OCI-M2 (cell line): ENCODE measurements at regions not wholly inside any gene's neighbourhood (a gene's known extent, or its start where the extent isn't known, plus 50 kb on each side); places are given as distances from the start of the nearest gene placed in this dataset.
"Not testable (repeated sequence)": the region's sequence is repeated elsewhere in the genome, so short reads cannot be mapped to it uniquely, and the experiment has no call there.

Experiments
- DNase-seq: peaks from one replicate; lab custom pipeline; 2025; ENCODE audit not compliant: unreplicated experiment; lab: John Stamatoyannopoulos, UW

- DNase-seq, result no peak
Observed at GRCh38 chr13:40028446-40028845, 373.0 kb downstream of the COG6 start.

- DNase-seq, result no peak
Observed at GRCh38 chr13:40031031-40031430, 375.6 kb downstream of the COG6 start.

- DNase-seq, result no peak
Observed at GRCh38 chr13:40039061-40039460, 383.6 kb downstream of the COG6 start.

GRCh38 chr13:40042991-40043390 lies 387.5 kb downstream of the COG6 start:
- no peak for DNase-seq

- no peak for DNase-seq
Observed at GRCh38 chr13:40043764-40044163, 388.3 kb downstream of the COG6 start.

- DNase-seq, result no peak
Observed at GRCh38 chr13:40047322-40047771, 391.9 kb downstream of the COG6 start.

GRCh38 chr13:40048551-40048950 lies 393.1 kb downstream of the COG6 start:
- DNase-seq, result no peak

- DNase-seq, result no peak
Observed at GRCh38 chr13:40052954-40053353, 397.5 kb downstream of the COG6 start.

GRCh38 chr13:40053401-40053800 lies 397.9 kb downstream of the COG6 start:
- no peak for DNase-seq

GRCh38 chr13:40054422-40054821 lies 399.0 kb downstream of the COG6 start:
- DNase-seq, result not testable (repeated sequence)

- DNase-seq, result no peak
Observed at GRCh38 chr13:40056898-40057619, 401.6 kb downstream of the COG6 start.

- DNase-seq, result no peak
Observed at GRCh38 chr13:40058757-40059236, 403.3 kb downstream of the COG6 start.

GRCh38 chr13:40059540-40060232 lies 404.2 kb downstream of the COG6 start:
- no peak for DNase-seq

GRCh38 chr13:40060296-40061007 lies 405.0 kb downstream of the COG6 start:
- DNase-seq, result no peak

GRCh38 chr13:40061466-40062450 lies 406.3 kb downstream of the COG6 start:
- no peak for DNase-seq

GRCh38 chr13:40063278-40063698 lies 407.8 kb downstream of the COG6 start:
- no peak for DNase-seq

GRCh38 chr13:40063703-40064102 lies 408.2 kb downstream of the COG6 start:
- no peak for DNase-seq

GRCh38 chr13:40064154-40065097 lies 409.0 kb downstream of the COG6 start:
- DNase-seq, result no peak
